NCI-H510A (cell line): ENCODE measurements at regions not wholly inside any gene's neighbourhood (a gene's known extent, or its start where the extent isn't known, plus 50 kb on each side); places are given as distances from the start of the nearest gene placed in this dataset.
"Not testable (repeated sequence)": the region's sequence is repeated elsewhere in the genome, so short reads cannot be mapped to it uniquely, and the experiment has no call there.

ENCODE experiments used
- DNase-seq: peaks from one replicate; lab custom pipeline; 2025; lab: John Stamatoyannopoulos, UW

- DNase-seq, result peak; percentile 20
Measured at GRCh38 chr12:25615119-25615518, 62.0 kb upstream of the LMNTD1 start.

GRCh38 chr12:25616286-25616685 is 63.2 kb upstream of the LMNTD1 start:
- no peak for DNase-seq

GRCh38 chr12:25617991-25618390 is 64.9 kb upstream of the LMNTD1 start:
- DNase-seq, result no peak

GRCh38 chr12:25623816-25624215 is 70.7 kb upstream of the LMNTD1 start:
- no peak for DNase-seq

- DNase-seq, result no peak
Measured at GRCh38 chr12:25625146-25625545, 72.1 kb upstream of the LMNTD1 start.

- no peak for DNase-seq
Measured at GRCh38 chr12:25629341-25629740, 76.3 kb upstream of the LMNTD1 start.

GRCh38 chr12:25630735-25631515 is 77.8 kb upstream of the LMNTD1 start:
- DNase-seq, result not testable (repeated sequence)

GRCh38 chr12:25633149-25633548 is 80.1 kb upstream of the LMNTD1 start:
- not testable (repeated sequence) for DNase-seq

- DNase-seq, result no peak
Measured at GRCh38 chr12:25637752-25638151, 84.7 kb upstream of the LMNTD1 start.

- no peak for DNase-seq
Measured at GRCh38 chr12:25639406-25639805, 86.3 kb upstream of the LMNTD1 start.

- no peak for DNase-seq
Measured at GRCh38 chr12:25644979-25645378, 91.9 kb upstream of the LMNTD1 start.

GRCh38 chr12:25645427-25645826 is 92.3 kb upstream of the LMNTD1 start:
- DNase-seq, result no peak

GRCh38 chr12:25651931-25652330 is 98.8 kb upstream of the LMNTD1 start:
- DNase-seq, result no peak

GRCh38 chr12:25652371-25652770 is 99.3 kb upstream of the LMNTD1 start:
- no peak for DNase-seq

- DNase-seq, result no peak
Measured at GRCh38 chr12:25653487-25654175, 100.5 kb upstream of the LMNTD1 start.

- DNase-seq, result peak; percentile 69
Measured at GRCh38 chr12:25655702-25656101, 102.6 kb upstream of the LMNTD1 start.

GRCh38 chr12:25659621-25660020 is 106.5 kb upstream of the LMNTD1 start:
- no peak for DNase-seq

GRCh38 chr12:25670076-25671055 is 117.3 kb upstream of the LMNTD1 start:
- DNase-seq, result no peak

- no peak for DNase-seq
Measured at GRCh38 chr12:25675808-25676207, 122.7 kb upstream of the LMNTD1 start.

GRCh38 chr12:25677232-25677937 is 124.3 kb upstream of the LMNTD1 start:
- no peak for DNase-seq

- DNase-seq, result no peak
Measured at GRCh38 chr12:25681580-25681979, 128.5 kb upstream of the LMNTD1 start.

- no peak for DNase-seq
Measured at GRCh38 chr12:25682421-25682820, 129.3 kb upstream of the LMNTD1 start.
